Testis (tissue), 2 donors: ENCODE measurements at regions not wholly inside any gene's neighbourhood (a gene's known extent, or its start where the extent isn't known, plus 50 kb on each side); places are given as distances from the start of the nearest gene placed in this dataset.

Experiments used
- POLR2A ChIP-seq: fragments of 450-650 bp; IDR thresholded peaks from one replicate; pipeline ENCODE4 v1.6.1; 2017; ENCODE audit warnings: antibody characterized with exemption, mild to moderate bottlenecking, moderate library complexity
- TF ChIP-seq, protein P1 (sequence below), 3 experiments: fragments of 450-650 bp in 2 of 3; fragments of 200-600 bp in 1 of 3; sonication (generic) in 1 of 3; IDR thresholded peaks; one replicate each; pipeline ENCODE4 v1.5.1; 2016 to 2019; ENCODE audit warnings: antibody characterized with exemption in 3 of 3, mild to moderate bottlenecking in 2 of 3, moderate library complexity in 1 of 3

DNA sequence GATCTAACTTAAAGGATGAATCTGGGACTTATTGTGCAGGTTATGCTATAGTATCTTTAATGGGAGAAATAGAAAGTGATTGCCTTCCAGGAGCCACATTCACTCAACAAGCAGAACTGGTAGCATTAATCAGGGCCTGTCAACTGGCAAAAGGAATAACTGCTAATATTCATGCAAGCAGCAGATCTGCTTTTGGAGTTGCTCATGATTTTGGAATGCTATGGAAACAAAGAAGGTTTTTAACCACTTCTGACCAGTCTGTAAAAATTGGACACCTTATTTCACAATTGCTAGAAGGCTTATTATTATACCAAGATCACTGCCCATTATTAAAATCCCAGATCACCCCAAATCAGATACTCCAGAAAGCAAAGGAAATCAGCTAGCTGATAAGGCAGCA lies 200.4 kb downstream of the MREG start:
- TF ChIP-seq, protein P1, sequence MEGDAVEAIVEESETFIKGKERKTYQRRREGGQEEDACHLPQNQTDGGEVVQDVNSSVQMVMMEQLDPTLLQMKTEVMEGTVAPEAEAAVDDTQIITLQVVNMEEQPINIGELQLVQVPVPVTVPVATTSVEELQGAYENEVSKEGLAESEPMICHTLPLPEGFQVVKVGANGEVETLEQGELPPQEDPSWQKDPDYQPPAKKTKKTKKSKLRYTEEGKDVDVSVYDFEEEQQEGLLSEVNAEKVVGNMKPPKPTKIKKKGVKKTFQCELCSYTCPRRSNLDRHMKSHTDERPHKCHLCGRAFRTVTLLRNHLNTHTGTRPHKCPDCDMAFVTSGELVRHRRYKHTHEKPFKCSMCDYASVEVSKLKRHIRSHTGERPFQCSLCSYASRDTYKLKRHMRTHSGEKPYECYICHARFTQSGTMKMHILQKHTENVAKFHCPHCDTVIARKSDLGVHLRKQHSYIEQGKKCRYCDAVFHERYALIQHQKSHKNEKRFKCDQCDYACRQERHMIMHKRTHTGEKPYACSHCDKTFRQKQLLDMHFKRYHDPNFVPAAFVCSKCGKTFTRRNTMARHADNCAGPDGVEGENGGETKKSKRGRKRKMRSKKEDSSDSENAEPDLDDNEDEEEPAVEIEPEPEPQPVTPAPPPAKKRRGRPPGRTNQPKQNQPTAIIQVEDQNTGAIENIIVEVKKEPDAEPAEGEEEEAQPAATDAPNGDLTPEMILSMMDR (IDR thresholded peaks at IDR 0.05): no peak
- no peak for TF ChIP-seq POLR2A
